Thymus (tissue), 11 donors: ENCODE measurements at regions not wholly inside any gene's neighbourhood (a gene's known extent, or its start where the extent isn't known, plus 50 kb on each side); places are given as distances from the start of the nearest gene placed in this dataset.

Experiments
- DNase-seq, 9 donors: peaks; one replicate each; pipeline ENCODE4 v3.0.0-alpha.2; 2013; ENCODE audit warnings: low spot score in 9 of 9, low read depth in 6 of 9, missing footprints in 1 of 9
- H3K27ac ChIP-seq, 2 donors: one replicate each; pipeline ENCODE4 v1.5.1; 2013; ENCODE audit warnings: control low read depth in 1 of 2, low read depth in 1 of 2, low read length in 1 of 2, mild to moderate bottlenecking in 1 of 2, moderate library complexity in 1 of 2
- H3K27me3 ChIP-seq, 2 donors: one replicate each; pipeline ENCODE4 v1.5.1; 2013; ENCODE audit warnings: low read length in 1 of 2; ENCODE audit not compliant: control insufficient read depth in 2 of 2, insufficient read depth in 1 of 2
- H3K36me3 ChIP-seq, 2 donors: one replicate each; pipeline ENCODE4 v1.5.1; 2013; ENCODE audit warnings: low read length in 1 of 2, mild to moderate bottlenecking in 1 of 2, moderate library complexity in 1 of 2; ENCODE audit not compliant: control insufficient read depth in 2 of 2, insufficient read depth in 2 of 2
- H3K4me1 ChIP-seq, 2 donors: one replicate each; pipeline ENCODE4 v1.5.1; 2013; ENCODE audit warnings: low read length in 2 of 2; ENCODE audit not compliant: control insufficient read depth in 2 of 2, insufficient read depth in 2 of 2
- H3K4me3 ChIP-seq, 2 donors: one replicate each; pipeline ENCODE4 v1.5.1; 2013; ENCODE audit warnings: low read length in 2 of 2, control low read depth in 1 of 2, mild to moderate bottlenecking in 1 of 2
- H3K9me3 ChIP-seq, 2 donors: one replicate each; pipeline ENCODE4 v1.5.1; 2013; ENCODE audit warnings: low read length in 1 of 2, mild to moderate bottlenecking in 1 of 2; ENCODE audit not compliant: control insufficient read depth in 2 of 2, insufficient read depth in 1 of 2
- WGBS: extraction: QIAGEN DNeasy Blood & Tissue Kit; methylation state at CpG from one replicate; pipeline ENCODE4 v1.1.7; 2013; 5-methylcytosine and 5-hydroxymethylcytosine counted together
- donor health status: healthy.

GRCh38 chr1:47677241-47677940 is 239.5 kb downstream of the FOXD2 start:
- no peak for DNase-seq
- Histone ChIP-seq H3K27ac (no peak overlapping the region), H3K27me3 (peaks cover 0 to 4% of the 10 kb centered on the region in 2 donors), H3K4me1 (no peaks in the 10 kb centered on the region), H3K9me3 (no peaks in the 10 kb centered on the region), H3K36me3 (no peaks in the 10 kb centered on the region), H3K4me3 (no peak overlapping the region)
- 93% methylated on average over 24 of the region's 24 CpGs for WGBS

- Histone ChIP-seq H3K36me3 (no peaks in the 10 kb centered on the region), H3K27ac (no peak overlapping the region), H3K4me3 (no peak overlapping the region), H3K27me3 (peaks cover 0 to 4% of the 10 kb centered on the region in 2 donors), H3K4me1 (no peaks in the 10 kb centered on the region), H3K9me3 (no peaks in the 10 kb centered on the region)
- WGBS = 86% methylated on average over 4 of the region's 4 CpGs
- DNase-seq = no peak
Observed at GRCh38 chr1:47678464-47678980, 240.7 kb downstream of the FOXD2 start.

GRCh38 chr1:47679301-47679791 is 241.5 kb downstream of the FOXD2 start:
- no peaks in the 10 kb centered on the region for H3K36me3 ChIP-seq
- peaks cover 0 to 4% of the 10 kb centered on the region in 2 donors for H3K27me3 ChIP-seq
- H3K9me3 ChIP-seq = no peaks in the 10 kb centered on the region
- H3K4me1 ChIP-seq = no peaks in the 10 kb centered on the region
- DNase-seq = no peak
- no peak overlapping the region for H3K27ac ChIP-seq
- WGBS = 71% methylated on average over 6 of the region's 6 CpGs
- no peak overlapping the region for H3K4me3 ChIP-seq

GRCh38 chr1:47679826-47680225 is 242.0 kb downstream of the FOXD2 start:
- 98% methylated on average over 7 of the region's 7 CpGs for WGBS

GRCh38 chr1:47680815-47681475 is 243.1 kb downstream of the FOXD2 start:
- DNase-seq = no peak
- Histone ChIP-seq H3K27me3 (peaks cover 0 to 4% of the 10 kb centered on the region in 2 donors), H3K9me3 (no peaks in the 10 kb centered on the region), H3K27ac (no peak overlapping the region), H3K4me1 (no peaks in the 10 kb centered on the region), H3K36me3 (no peaks in the 10 kb centered on the region), H3K4me3 (no peak overlapping the region)
- 93% methylated on average over 10 of the region's 10 CpGs for WGBS

More at GRCh38 chr1:47679826-47680225, 242.0 kb downstream of the FOXD2 start:
- Histone ChIP-seq H3K4me1 (no peaks in the 10 kb centered on the region), H3K4me3 (no peak overlapping the region), H3K27me3 (peaks cover 0 to 4% of the 10 kb centered on the region in 2 donors), H3K36me3 (no peaks in the 10 kb centered on the region), H3K27ac (no peak overlapping the region), H3K9me3 (no peaks in the 10 kb centered on the region)
- no peak for DNase-seq

GRCh38 chr1:47681735-47682134 is 243.9 kb downstream of the FOXD2 start:
- H3K27me3 ChIP-seq = peaks cover 0 to 5% of the 10 kb centered on the region in 2 donors
- H3K4me3 ChIP-seq = no peak overlapping the region
- WGBS = over 99% methylated on average over 4 of the region's 4 CpGs
- no peaks in the 10 kb centered on the region for H3K9me3 ChIP-seq
- no peaks in the 10 kb centered on the region for H3K36me3 ChIP-seq
- DNase-seq = no peak
- no peak overlapping the region for H3K27ac ChIP-seq
- no peaks in the 10 kb centered on the region for H3K4me1 ChIP-seq

GRCh38 chr1:47682198-47682597 is 244.4 kb downstream of the FOXD2 start:
- 90% methylated on average over 7 of the region's 7 CpGs for WGBS
- Histone ChIP-seq H3K36me3 (no peaks in the 10 kb centered on the region), H3K9me3 (no peaks in the 10 kb centered on the region), H3K4me3 (no peak overlapping the region), H3K27ac (no peak overlapping the region), H3K4me1 (no peaks in the 10 kb centered on the region), H3K27me3 (peaks cover 0 to 6% of the 10 kb centered on the region in 2 donors)
- DNase-seq = no peak

GRCh38 chr1:47682786-47683350 is 245.0 kb downstream of the FOXD2 start:
- H3K4me1 ChIP-seq = no peaks in the 10 kb centered on the region
- 94% methylated on average over 6 of the region's 6 CpGs for WGBS
- H3K36me3 ChIP-seq = no peaks in the 10 kb centered on the region
- no peak overlapping the region for H3K27ac ChIP-seq
- H3K4me3 ChIP-seq = no peak overlapping the region
- DNase-seq = no peak
- no peaks in the 10 kb centered on the region for H3K9me3 ChIP-seq
- H3K27me3 ChIP-seq = peaks cover 0 to 9% of the 10 kb centered on the region in 2 donors

GRCh38 chr1:47683401-47683800 is 245.6 kb downstream of the FOXD2 start:
- Histone ChIP-seq H3K36me3 (no peaks in the 10 kb centered on the region), H3K9me3 (no peaks in the 10 kb centered on the region), H3K27me3 (peaks cover 0 to 15% of the 10 kb centered on the region in 2 donors), H3K4me1 (no peaks in the 10 kb centered on the region), H3K27ac (no peak overlapping the region), H3K4me3 (no peak overlapping the region)
- 95% methylated on average over 3 of the region's 3 CpGs for WGBS
- no peak for DNase-seq
